Transverse colon (tissue), 4 donors: ENCODE measurements at regions not wholly inside any gene's neighbourhood (a gene's known extent, or its start where the extent isn't known, plus 50 kb on each side); places are given as distances from the start of the nearest gene placed in this dataset.

Source experiments
- DNase-seq: peaks from one replicate; pipeline ENCODE4 v3.0.0-alpha.2; 2019
- H3K27ac ChIP-seq, 4 donors: fragments of 200-600 bp; sonication (generic); 2 replicates each; pipeline ENCODE4 v1.5.1; 2016 to 2018; ENCODE audit warnings: inconsistent platforms in 4 of 4
- H3K27me3 ChIP-seq: fragments of 200-600 bp; sonication (generic); 2 replicates; pipeline ENCODE4 v1.5.1; 2017; ENCODE audit warnings: inconsistent platforms
- H3K36me3 ChIP-seq, 4 donors: fragments of 200-600 bp; sonication (generic); 2 replicates each; pipeline ENCODE4 v1.5.1; 2017 to 2019; ENCODE audit warnings: inconsistent platforms in 4 of 4
- H3K4me1 ChIP-seq, 4 donors: fragments of 200-600 bp; sonication (generic); 2 replicates each; pipeline ENCODE4 v1.5.1; 2017 to 2020; ENCODE audit warnings: inconsistent platforms in 4 of 4
- H3K4me3 ChIP-seq, 4 donors: fragments of 200-600 bp; sonication (generic); 1 replicate in 1 of 4; 2 replicates in 3 of 4; pipeline versions ENCODE4 v1.5.1 to v1.6.1; 2017 to 2019; ENCODE audit warnings: inconsistent platforms in 4 of 4
- H3K9me3 ChIP-seq, 2 donors: fragments of 200-600 bp; sonication (generic); 2 replicates each; pipeline ENCODE4 v1.5.1; 2017 to 2019; ENCODE audit warnings: inconsistent platforms in 2 of 2
- CTCF ChIP-seq, 5 experiments: fragments of 200-600 bp in 3 of 5; fragments of 450-650 bp in 2 of 5; sonication (generic) in 3 of 5; IDR thresholded peaks; 1 replicate in 2 of 5; 2 replicates in 3 of 5; pipeline ENCODE4 v1.5.1; 2016 to 2017; ENCODE audit warnings: antibody characterized with exemption in 5 of 5, inconsistent platforms in 3 of 5, mild to moderate bottlenecking in 2 of 5, moderate library complexity in 1 of 5
- EP300 ChIP-seq: sonication (generic); formaldehyde crosslinking; IDR thresholded peaks from one replicate; pipeline ENCODE4 v1.6.1; 2017; ENCODE audit warnings: antibody characterized with exemption, low read depth
- POLR2A ChIP-seq: fragments of 450-650 bp; IDR thresholded peaks from one replicate; pipeline ENCODE4 v1.6.1; 2016; ENCODE audit warnings: antibody characterized with exemption, mild to moderate bottlenecking, moderate library complexity
- POLR2AphosphoS5 ChIP-seq, 3 donors: sonication (generic); formaldehyde crosslinking; IDR thresholded peaks; one replicate each; pipeline ENCODE4 v1.6.1; 2016; ENCODE audit warnings: antibody characterized with exemption in 3 of 3
- WGBS, 2 donors: methylation state at CpG; one replicate each; pipeline ENCODE4 v1.1.5; 2018; ENCODE audit warnings: low coverage in 1 of 2; 5-methylcytosine and 5-hydroxymethylcytosine counted together
- in situ Hi-C, 4 donors: fragments of 200-750 bp; cut with MboI; loops; one replicate each; pipeline versions ENCODE4 v1.15.0 to v1.15.1; 2017; ENCODE audit warnings: low sequenced_read_pairs in 3 of 4, low pct_ligation_motif_present in 1 of 4, low pct_unique_long_range_greater_than_20kb in 1 of 4
- intact Hi-C: fragments of 100-400 bp; cut with DNase I; formaldehyde crosslinking; loops from one replicate; pipeline ENCODE4 v1.15.1; 2023; ENCODE audit warnings: low total_unique reads

- in situ Hi-C loops (no loop called here), intact Hi-C loops (no loop called here)
- 89 to 100% methylated on average over 2 to 3 of the region's 3 CpGs for WGBS, 2 donors
- H3K27ac ChIP-seq, result no peak overlapping the region
- TF ChIP-seq POLR2AphosphoS5 (IDR thresholded peaks at IDR 0.05), result no peak
- no peak for TF ChIP-seq POLR2A
- TF ChIP-seq EP300, result no peak
- no peak for TF ChIP-seq CTCF (IDR thresholded peaks at IDR 0.05)
- H3K36me3 ChIP-seq, result no peaks in the 10 kb centered on the region
- H3K4me1 ChIP-seq, result no peaks in the 10 kb centered on the region
- no peaks in the 10 kb centered on the region for H3K27me3 ChIP-seq
- H3K4me3 ChIP-seq, result no peak overlapping the region
- no peak for DNase-seq
- H3K9me3 ChIP-seq, result no peaks in the 10 kb centered on the region
These were observed 60.7 kb upstream of the CTNNB1 start for GRCh38 chr3:41138601-41139000.

GRCh38 chr3:41140242-41140641 lies 59.1 kb upstream of the CTNNB1 start:
- in situ Hi-C loops, result no loop called here
- 66 to 82% methylated on average over 3 of the region's 3 CpGs for WGBS, 2 donors

DNA sequence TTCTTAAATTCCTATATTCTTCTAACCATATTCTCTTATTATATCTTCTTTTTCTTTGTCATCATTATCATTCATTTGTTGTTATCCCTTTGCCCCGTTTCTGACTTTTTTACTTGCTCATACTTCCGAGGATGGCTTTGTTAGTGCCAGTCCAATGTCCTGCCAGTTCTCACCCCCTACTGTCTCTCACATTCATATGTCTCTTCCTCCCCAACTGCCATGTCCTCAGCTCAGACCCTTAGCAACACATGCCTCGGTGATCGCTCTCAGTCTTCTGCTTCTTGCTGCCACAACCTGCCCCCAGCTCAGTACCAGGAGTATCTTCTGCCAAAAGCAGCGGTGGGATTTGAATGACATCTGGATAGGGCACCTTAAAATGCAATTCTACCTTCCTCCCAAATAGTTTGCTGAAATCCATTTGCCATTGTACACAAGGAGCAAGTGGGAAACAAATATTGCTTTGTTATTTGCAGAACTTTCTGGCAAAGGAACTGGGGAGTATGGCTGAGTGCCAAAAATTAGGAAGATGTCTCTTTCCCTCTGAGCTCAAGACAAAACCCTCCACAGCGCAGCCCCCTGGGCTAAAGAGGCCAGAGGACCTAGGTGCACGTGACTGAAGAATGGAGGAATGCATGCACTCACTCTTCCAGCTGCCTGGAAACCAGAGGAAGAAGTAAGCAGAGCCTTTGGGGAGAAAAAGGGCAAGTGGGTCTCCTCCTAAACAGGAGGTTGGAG lies 57.7 kb upstream of the CTNNB1 start:
- Histone ChIP-seq H3K27me3 (no peaks in the 10 kb centered on the region), H3K36me3 (no peaks in the 10 kb centered on the region), H3K27ac (no peak overlapping the region), H3K4me3 (no peak overlapping the region), H3K4me1 (no peaks in the 10 kb centered on the region), H3K9me3 (peaks cover 0 to 6% of the 10 kb centered on the region in 2 donors)
- in situ Hi-C loops (no loop called here), intact Hi-C loops (no loop called here)
- 81 to 88% methylated on average over 4 to 7 of the region's 7 CpGs for WGBS, 2 donors
- no peak for DNase-seq
- TF ChIP-seq POLR2A (no peak), CTCF (IDR thresholded peaks at IDR 0.05) (no peak), EP300 (no peak), POLR2AphosphoS5 (IDR thresholded peaks at IDR 0.05) (no peak)

More at GRCh38 chr3:41140242-41140641, 59.1 kb upstream of the CTNNB1 start:
- H3K36me3 ChIP-seq, result no peaks in the 10 kb centered on the region
- no peak overlapping the region for H3K27ac ChIP-seq
- no peaks in the 10 kb centered on the region for H3K27me3 ChIP-seq
- intact Hi-C loops, result no loop called here
- no peak for DNase-seq
- no peaks in the 10 kb centered on the region for H3K9me3 ChIP-seq
- no peaks in the 10 kb centered on the region for H3K4me1 ChIP-seq
- H3K4me3 ChIP-seq, result no peak overlapping the region
- TF ChIP-seq CTCF (IDR thresholded peaks at IDR 0.05), result no peak
- TF ChIP-seq EP300, result no peak

- no peak overlapping the region for H3K27ac ChIP-seq
- peaks cover 0 to 6% of the 10 kb centered on the region in 2 donors for H3K9me3 ChIP-seq
- H3K4me3 ChIP-seq, result no peak overlapping the region
- intact Hi-C loops, result no loop called here
- no peak for DNase-seq
- H3K27me3 ChIP-seq, result no peaks in the 10 kb centered on the region
- H3K4me1 ChIP-seq, result no peaks in the 10 kb centered on the region
- H3K36me3 ChIP-seq, result no peaks in the 10 kb centered on the region
- TF ChIP-seq POLR2AphosphoS5 (IDR thresholded peaks at IDR 0.05) (no peak), CTCF (IDR thresholded peaks at IDR 0.05) (no peak), POLR2A (no peak), EP300 (no peak)
- in situ Hi-C loops, result no loop called here
- WGBS, 2 donors, result 71 to 83% methylated on average over 3 of the region's 3 CpGs
These were observed 55.8 kb upstream of the CTNNB1 start for GRCh38 chr3:41143421-41144031.
